Activated CD4-positive, alpha-beta T cell treated with anti-CD3 and anti-CD28 coated beads, Interleukin-2, amount 10 ng/mL, durations not matched to agents 7 days and 5 days (primary cell): ENCODE measurements at regions not wholly inside any gene's neighbourhood (a gene's known extent, or its start where the extent isn't known, plus 50 kb on each side); places are given as distances from the start of the nearest gene placed in this dataset.

Source experiments
- CTCF ChIA-PET: fragments of 350-600 bp; sonication (Branson Sonifier 250); formaldehyde crosslinking; loops from one replicate; lab custom pipeline; 2021; ENCODE audit warnings: antibody characterized with exemption; lab: Charles Lee
- POLR2A ChIA-PET: fragments of 350-600 bp; sonication (Branson Sonifier 250); formaldehyde crosslinking; loops from one replicate; lab custom pipeline; 2021; ENCODE audit warnings: antibody characterized with exemption; lab: Charles Lee
- DNase-seq: peaks from one replicate; pipeline ENCODE4 v3.0.0-alpha.2; 2020
- H3K27ac Mint-ChIP-seq: one replicate; pipeline ENCODE4 v1.8.0; 2021; ENCODE audit warnings: mild to moderate bottlenecking, moderate library complexity, mixed read lengths
- H3K27me3 Mint-ChIP-seq: one replicate; pipeline ENCODE4 v1.8.0; 2021; ENCODE audit warnings: mixed read lengths
- H3K36me3 Mint-ChIP-seq: one replicate; pipeline ENCODE4 v1.8.0; 2021; ENCODE audit warnings: low read depth, mixed read lengths
- H3K4me1 Mint-ChIP-seq: one replicate; pipeline ENCODE4 v1.8.0; 2021; ENCODE audit warnings: mixed read lengths
- H3K4me3 Mint-ChIP-seq: one replicate; pipeline ENCODE4 v1.8.0; 2021; ENCODE audit warnings: mild to moderate bottlenecking, moderate library complexity, mixed read lengths
- H3K9me3 Mint-ChIP-seq: one replicate; pipeline ENCODE4 v1.8.0; 2021; ENCODE audit warnings: mixed read lengths

GRCh38 chr15:52893338-52893737 lies 103.2 kb upstream of the ONECUT1 start:
- H3K36me3 Mint-ChIP-seq, result no peaks in the 10 kb centered on the region
- peaks cover 13% of the 10 kb centered on the region for H3K27me3 Mint-ChIP-seq
- POLR2A ChIA-PET, result no interaction called here
- H3K4me1 Mint-ChIP-seq, result no peaks in the 10 kb centered on the region
- H3K4me3 Mint-ChIP-seq, result no peak overlapping the region
- CTCF ChIA-PET, result no interaction called here
- H3K27ac Mint-ChIP-seq, result no peak overlapping the region
- H3K9me3 Mint-ChIP-seq, result no peaks in the 10 kb centered on the region
- DNase-seq, result no peak

- ChIA-PET CTCF (no interaction called here), POLR2A (no interaction called here)
- no peak for DNase-seq
- Mint-ChIP-seq H3K36me3 (no peaks in the 10 kb centered on the region), H3K4me3 (no peak overlapping the region), H3K27ac (no peak overlapping the region), H3K4me1 (no peaks in the 10 kb centered on the region), H3K27me3 (peaks cover 8% of the 10 kb centered on the region), H3K9me3 (no peaks in the 10 kb centered on the region)
These were observed 89.8 kb upstream of the ONECUT1 start for GRCh38 chr15:52879904-52880303.

GRCh38 chr15:52879145-52879544 lies 89.0 kb upstream of the ONECUT1 start:
- H3K27ac Mint-ChIP-seq, result no peak overlapping the region
- ChIA-PET POLR2A (no interaction called here), CTCF (no interaction called here)
- no peaks in the 10 kb centered on the region for H3K9me3 Mint-ChIP-seq
- peaks cover 7% of the 10 kb centered on the region for H3K27me3 Mint-ChIP-seq
- H3K4me3 Mint-ChIP-seq, result no peak overlapping the region
- H3K4me1 Mint-ChIP-seq, result no peaks in the 10 kb centered on the region
- H3K36me3 Mint-ChIP-seq, result no peaks in the 10 kb centered on the region
- DNase-seq, result no peak

- DNase-seq, result no peak
- POLR2A ChIA-PET, result no interaction called here
- Mint-ChIP-seq H3K9me3 (no peaks in the 10 kb centered on the region), H3K27me3 (peaks cover 4% of the 10 kb centered on the region), H3K27ac (no peak overlapping the region), H3K4me1 (no peaks in the 10 kb centered on the region), H3K36me3 (no peaks in the 10 kb centered on the region), H3K4me3 (no peak overlapping the region)
- CTCF ChIA-PET, result no interaction called here
These were observed 87.0 kb upstream of the ONECUT1 start for GRCh38 chr15:52876991-52877663.

GRCh38 chr15:52872036-52872818 lies 82.1 kb upstream of the ONECUT1 start:
- ChIA-PET POLR2A (no interaction called here), CTCF (no interaction called here)
- no peak overlapping the region for H3K27ac Mint-ChIP-seq
- H3K9me3 Mint-ChIP-seq, result no peaks in the 10 kb centered on the region
- no peaks in the 10 kb centered on the region for H3K27me3 Mint-ChIP-seq
- DNase-seq, result no peak
- no peaks in the 10 kb centered on the region for H3K4me1 Mint-ChIP-seq
- H3K36me3 Mint-ChIP-seq, result no peaks in the 10 kb centered on the region
- no peak overlapping the region for H3K4me3 Mint-ChIP-seq

- H3K4me1 Mint-ChIP-seq, result no peaks in the 10 kb centered on the region
- no peaks in the 10 kb centered on the region for H3K36me3 Mint-ChIP-seq
- H3K4me3 Mint-ChIP-seq, result no peak overlapping the region
- no peak for DNase-seq
- no peak overlapping the region for H3K27ac Mint-ChIP-seq
- peaks cover 2% of the 10 kb centered on the region for H3K9me3 Mint-ChIP-seq
- no peaks in the 10 kb centered on the region for H3K27me3 Mint-ChIP-seq
- POLR2A ChIA-PET, result no interaction called here
- CTCF ChIA-PET, result no interaction called here
These were observed 79.9 kb upstream of the ONECUT1 start for GRCh38 chr15:52870015-52870414.

GRCh38 chr15:52866698-52867097 lies 76.6 kb upstream of the ONECUT1 start:
- no peaks in the 10 kb centered on the region for H3K27me3 Mint-ChIP-seq
- peaks cover 4% of the 10 kb centered on the region for H3K9me3 Mint-ChIP-seq
- ChIA-PET CTCF (no interaction called here), POLR2A (interaction anchor here (0.6 kb wide), 1 partner anchor 1657 kb away, joined by 5 read pairs; no protein-coding TSS in a partner anchor)
- no peaks in the 10 kb centered on the region for H3K36me3 Mint-ChIP-seq
- no peak for DNase-seq
- no peak overlapping the region for H3K4me3 Mint-ChIP-seq
- H3K4me1 Mint-ChIP-seq, result no peaks in the 10 kb centered on the region
- no peak overlapping the region for H3K27ac Mint-ChIP-seq

GRCh38 chr15:52862677-52863076 lies 72.5 kb upstream of the ONECUT1 start:
- POLR2A ChIA-PET, result no interaction called here
- no peak for DNase-seq
- Mint-ChIP-seq H3K27ac (no peak overlapping the region), H3K36me3 (no peaks in the 10 kb centered on the region), H3K9me3 (peaks cover 4% of the 10 kb centered on the region), H3K27me3 (no peaks in the 10 kb centered on the region), H3K4me3 (no peak overlapping the region), H3K4me1 (no peaks in the 10 kb centered on the region)
- CTCF ChIA-PET, result interaction anchor here (1.2 kb wide), 1 partner anchor 13 kb away, joined by 3 read pairs; no protein-coding TSS in a partner anchor

GRCh38 chr15:52858782-52859176 lies 68.6 kb upstream of the ONECUT1 start:
- Mint-ChIP-seq H3K36me3 (no peaks in the 10 kb centered on the region), H3K9me3 (no peaks in the 10 kb centered on the region), H3K27me3 (no peaks in the 10 kb centered on the region), H3K27ac (no peak overlapping the region), H3K4me3 (no peak overlapping the region), H3K4me1 (no peaks in the 10 kb centered on the region)
- DNase-seq, result no peak
- ChIA-PET CTCF (no interaction called here), POLR2A (no interaction called here)

GRCh38 chr15:52857937-52858781 lies 68.0 kb upstream of the ONECUT1 start:
- ChIA-PET POLR2A (no interaction called here), CTCF (no interaction called here)
- Mint-ChIP-seq H3K36me3 (no peaks in the 10 kb centered on the region), H3K9me3 (no peaks in the 10 kb centered on the region), H3K27me3 (no peaks in the 10 kb centered on the region), H3K27ac (no peak overlapping the region), H3K4me3 (no peak overlapping the region), H3K4me1 (no peaks in the 10 kb centered on the region)
- DNase-seq, result no peak

GRCh38 chr15:52857471-52857870 lies 67.3 kb upstream of the ONECUT1 start:
- CTCF ChIA-PET, result no interaction called here
- Mint-ChIP-seq H3K36me3 (no peaks in the 10 kb centered on the region), H3K4me3 (no peak overlapping the region), H3K4me1 (no peaks in the 10 kb centered on the region), H3K9me3 (no peaks in the 10 kb centered on the region), H3K27ac (no peak overlapping the region), H3K27me3 (no peaks in the 10 kb centered on the region)
- no peak for DNase-seq
- POLR2A ChIA-PET, result no interaction called here

GRCh38 chr15:52856286-52856685 lies 66.2 kb upstream of the ONECUT1 start:
- no peak for DNase-seq
- POLR2A ChIA-PET, result no interaction called here
- Mint-ChIP-seq H3K9me3 (no peaks in the 10 kb centered on the region), H3K27me3 (no peaks in the 10 kb centered on the region), H3K4me3 (no peak overlapping the region), H3K27ac (no peak overlapping the region), H3K4me1 (no peaks in the 10 kb centered on the region), H3K36me3 (no peaks in the 10 kb centered on the region)
- CTCF ChIA-PET, result no interaction called here

GRCh38 chr15:52855157-52855556 lies 65.0 kb upstream of the ONECUT1 start:
- Mint-ChIP-seq H3K4me1 (no peaks in the 10 kb centered on the region), H3K4me3 (no peak overlapping the region), H3K27me3 (no peaks in the 10 kb centered on the region), H3K9me3 (no peaks in the 10 kb centered on the region), H3K36me3 (no peaks in the 10 kb centered on the region), H3K27ac (no peak overlapping the region)
- CTCF ChIA-PET, result interaction anchor here (0.7 kb wide), 1 partner anchor 88 kb away, joined by 3 read pairs; no protein-coding TSS in a partner anchor
- no peak for DNase-seq
- POLR2A ChIA-PET, result no interaction called here
